ENCODE measurements at regions not wholly inside any gene's neighbourhood (a gene's known extent, or its start where the extent isn't known, plus 50 kb on each side); places are given as distances from the start of the nearest gene placed in this dataset.

DNA sequence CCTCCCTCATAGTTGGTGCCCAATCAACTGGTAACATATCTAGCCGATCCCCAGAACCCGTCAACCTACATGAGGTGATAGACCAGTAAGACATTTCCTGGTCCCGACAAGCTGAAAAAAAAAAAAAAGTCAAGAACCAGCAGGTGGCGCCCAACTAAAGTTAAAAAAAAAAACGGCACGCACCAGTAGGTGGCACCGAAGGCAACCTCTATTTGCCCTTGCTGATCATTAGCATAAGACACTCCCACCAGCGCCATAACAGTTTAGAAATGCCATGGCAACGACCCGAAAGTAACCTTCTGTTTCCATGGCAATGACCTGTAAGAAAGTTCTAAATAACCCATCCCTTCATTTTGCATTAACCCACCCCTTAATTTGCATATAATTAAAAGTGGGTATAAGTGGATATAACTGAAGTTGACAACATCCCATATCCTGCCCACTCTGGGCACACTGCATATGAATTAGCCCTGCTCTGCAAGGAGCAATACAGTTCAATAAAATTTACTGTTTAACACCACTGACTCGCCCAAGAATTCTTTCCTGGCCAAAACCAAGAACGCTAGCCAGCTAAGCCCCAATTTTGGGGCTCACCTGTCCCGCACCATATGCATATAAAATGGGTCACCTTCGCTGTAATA lies 83.9 kb upstream of the SPANXB1 start:
- no peak overlapping the region for H3K4me3 ChIP-seq (ENCODE audit: low read depth, low read length)
- peak; percentile 51 for TF ChIP-seq CTCF (IDR thresholded peaks at IDR 0.05; ENCODE audit: low read depth, low read length)

DNA sequence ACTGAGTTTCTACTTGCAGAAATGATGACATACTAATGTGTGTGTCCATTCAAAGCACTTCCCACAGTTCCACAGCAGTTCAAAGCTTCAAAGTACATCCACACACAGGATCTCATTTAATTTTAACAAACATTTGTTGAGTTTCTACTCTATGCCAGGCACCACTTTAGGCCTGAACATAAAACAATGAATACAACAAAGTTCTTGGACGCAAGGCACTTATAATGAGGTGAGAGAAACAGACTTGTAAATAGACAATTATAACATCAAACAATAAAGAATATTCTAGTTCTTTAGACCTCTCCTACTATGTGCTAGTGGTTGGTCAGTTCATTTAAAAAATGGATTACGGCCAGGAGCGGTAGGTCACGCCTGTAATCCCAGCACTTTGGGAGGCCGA lies 82.0 kb upstream of the SPANXB1 start:
- no peak for TF ChIP-seq CTCF (IDR thresholded peaks at IDR 0.05; ENCODE audit: low read depth, low read length)
- H3K4me3 ChIP-seq (ENCODE audit: low read depth, low read length): no peak overlapping the region

DNA sequence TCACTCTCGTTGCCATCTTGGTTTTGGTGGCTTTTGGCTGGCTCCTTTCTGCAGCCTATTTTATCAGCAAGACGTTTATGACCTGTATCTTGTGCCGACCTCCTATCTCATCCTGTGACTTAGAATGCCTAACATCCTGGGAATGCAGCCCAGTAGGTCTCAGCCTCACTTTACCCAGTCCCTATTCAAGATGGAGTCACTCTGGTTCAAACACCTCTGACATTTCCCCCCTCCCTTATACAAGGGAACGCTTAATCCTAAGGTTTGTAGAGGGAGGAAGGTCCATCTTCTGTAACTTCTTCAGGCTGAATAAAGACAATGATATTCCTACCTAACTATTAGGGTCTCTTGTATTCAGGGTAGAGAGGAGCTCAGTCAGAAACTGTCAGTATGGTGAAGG lies 79.3 kb upstream of the SPANXB1 start:
- H3K4me3 ChIP-seq (ENCODE audit: low read depth, low read length): no peak overlapping the region
- TF ChIP-seq CTCF (IDR thresholded peaks at IDR 0.05; ENCODE audit: low read depth, low read length): no peak

- H3K4me3 ChIP-seq (ENCODE audit: low read depth, low read length): no peak overlapping the region
- no peak for TF ChIP-seq CTCF (IDR thresholded peaks at IDR 0.05; ENCODE audit: low read depth, low read length)
Measured at GRCh38 chrX:140928739-140929138, 73.7 kb upstream of the SPANXB1 start.

- TF ChIP-seq CTCF (IDR thresholded peaks at IDR 0.05; ENCODE audit: low read depth, low read length): no peak
- no peak overlapping the region for H3K4me3 ChIP-seq (ENCODE audit: low read depth, low read length)
Measured at GRCh38 chrX:140933016-140933415, 69.4 kb upstream of the SPANXB1 start.

DNA sequence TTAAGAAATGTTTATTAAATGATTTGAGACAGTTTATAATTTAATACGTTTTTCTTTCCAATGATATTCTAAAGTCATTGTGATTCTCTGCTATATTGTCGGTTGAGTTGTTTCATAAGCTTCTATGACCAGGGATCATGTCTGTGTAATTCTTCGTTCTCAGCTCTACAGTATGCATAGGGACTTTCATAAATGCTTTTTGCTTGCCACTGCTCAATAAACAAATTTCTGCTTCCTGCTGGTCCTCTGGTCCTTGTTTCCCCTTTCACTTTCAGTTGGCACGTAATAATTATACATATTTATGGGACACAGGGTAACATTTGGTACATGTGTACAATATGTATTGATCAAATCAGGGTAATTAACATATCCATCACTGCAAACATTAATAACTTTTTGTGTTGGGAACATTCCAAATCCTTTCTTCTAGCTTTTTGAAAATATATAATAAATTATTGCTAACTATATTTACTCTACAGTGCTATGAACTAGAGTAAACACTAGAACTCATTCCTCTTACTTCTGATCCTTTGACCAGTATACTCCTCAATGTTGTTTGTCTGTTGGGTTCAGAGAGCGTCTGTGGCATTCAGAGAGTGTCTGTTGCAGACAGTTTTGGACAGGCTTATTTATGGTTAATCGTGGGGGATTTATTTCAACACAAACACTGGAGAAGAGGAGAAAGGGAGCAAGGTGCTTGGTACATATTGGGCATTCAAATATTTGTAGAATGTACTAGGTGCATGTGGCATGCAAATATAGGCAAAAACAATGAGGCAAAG lies 68.3 kb upstream of the SPANXB1 start:
- no peak overlapping the region for H3K4me3 ChIP-seq (ENCODE audit: low read depth, low read length)
- TF ChIP-seq CTCF (IDR thresholded peaks at IDR 0.05; ENCODE audit: low read depth, low read length): no peak

GRCh38 chrX:140943513-140943912 lies 58.9 kb upstream of the SPANXB1 start:
- H3K4me3 ChIP-seq (ENCODE audit: low read depth, low read length): no peak overlapping the region
- no peak for TF ChIP-seq CTCF (IDR thresholded peaks at IDR 0.05; ENCODE audit: low read depth, low read length)
